PC-3 (cell line): ENCODE measurements at regions not wholly inside any gene's neighbourhood (a gene's known extent, or its start where the extent isn't known, plus 50 kb on each side); places are given as distances from the start of the nearest gene placed in this dataset.

Source experiments
- CTCF ChIP-seq: fragments of 300-600 bp; sonication (generic); conservative IDR thresholded peaks from 2 replicates; pipeline ENCODE4 v1.5.1; 2017; ENCODE audit warnings: antibody characterized with exemption, low read depth, mild to moderate bottlenecking, low read length
- EZH2 ChIP-seq: fragments of 300-600 bp; sonication (generic); IDR thresholded peaks from one replicate; pipeline ENCODE4 v1.6.1; 2017; ENCODE audit warnings: antibody characterized with exemption, mild to moderate bottlenecking, low read length; ENCODE audit not compliant: unreplicated experiment
- EZH2phosphoT487 ChIP-seq: fragments of 300-600 bp; sonication (generic); IDR thresholded peaks from 2 replicates; pipeline ENCODE4 v1.6.1; 2018; ENCODE audit warnings: mild to moderate bottlenecking, antibody characterized with exemption, low read length, borderline replicate concordance

- no peak for TF ChIP-seq CTCF
- TF ChIP-seq EZH2 = no peak
- no peak for TF ChIP-seq EZH2phosphoT487
Measured at GRCh38 chrX:137363559-137363958, 202.4 kb upstream of the ZIC3 start.
